ENCODE measurements at regions not wholly inside any gene's neighbourhood (a gene's known extent, or its start where the extent isn't known, plus 50 kb on each side); places are given as distances from the start of the nearest gene placed in this dataset.
"Not testable (repeated sequence)": the region's sequence is repeated elsewhere in the genome, so short reads cannot be mapped to it uniquely, and the experiment has no call there.

DNA sequence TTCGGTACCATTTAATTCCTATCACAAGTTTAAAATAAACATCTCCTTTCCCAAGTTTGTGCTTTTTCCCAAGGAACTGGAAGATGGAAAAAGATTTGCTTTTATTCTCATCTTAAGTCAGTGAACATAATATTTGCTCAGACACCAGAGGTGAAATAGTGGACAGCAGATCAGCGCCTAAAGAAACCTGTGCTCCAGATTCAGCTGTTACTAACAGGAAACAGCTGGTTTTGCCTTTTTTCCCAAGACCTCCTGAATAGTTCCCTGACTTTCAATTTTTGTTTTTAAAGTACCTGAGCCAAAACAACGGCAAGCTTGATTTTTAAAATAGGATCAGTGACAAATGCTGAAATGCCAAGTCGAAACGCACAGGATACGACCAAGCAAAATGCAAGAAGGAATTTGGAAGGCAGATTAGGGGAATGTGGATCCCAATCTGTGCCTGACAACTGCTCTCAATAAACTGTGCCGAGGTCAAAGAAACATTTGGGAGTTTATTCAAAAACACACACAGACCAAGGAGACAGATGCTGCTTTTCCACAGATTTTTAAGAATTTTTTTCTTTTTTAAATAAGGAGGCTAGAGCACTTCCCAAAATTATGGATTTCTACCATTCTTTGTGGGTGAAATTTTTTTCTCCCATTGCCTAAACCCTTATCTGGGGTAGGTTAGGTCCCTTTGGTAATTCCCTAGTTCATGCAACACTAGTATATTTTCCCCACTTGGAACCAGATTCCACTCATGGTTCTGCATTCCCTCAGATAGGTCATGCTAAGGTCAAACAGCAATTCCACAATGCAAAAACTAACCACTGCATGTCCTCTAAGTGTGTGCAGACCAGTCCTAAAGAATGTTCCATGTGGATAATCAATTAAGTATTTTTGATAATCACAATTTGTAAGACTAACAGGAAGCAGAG, 121.5 kb upstream of the PDE1A start:
- POLR2A ChIA-PET = no interaction called here
- CTCF ChIA-PET = no interaction called here
- no peak overlapping the region for H3K4me3 ChIP-seq (ENCODE audit: low read depth in 2 of 2, low read length in 2 of 2)
- no peak for DNase-seq (ENCODE audit: low read depth, low spot score)
- no peak for ATAC-seq
- intact Hi-C loops (cut with micrococcal nuclease; ENCODE audit: unreplicated experiment) (no loop called here), in situ Hi-C loops (cut with HindIII; ENCODE audit: low pct_unique_long_range_greater_than_20kb, low sequenced_read_pairs) (no loop called here)
- H3K36me3 ChIP-seq (ENCODE audit: control insufficient read depth, insufficient read depth, low read length) = no peaks in the 10 kb centered on the region
- no TSS peak for BruUV-seq (replicated peaks)
- TF ChIP-seq, protein P1, sequence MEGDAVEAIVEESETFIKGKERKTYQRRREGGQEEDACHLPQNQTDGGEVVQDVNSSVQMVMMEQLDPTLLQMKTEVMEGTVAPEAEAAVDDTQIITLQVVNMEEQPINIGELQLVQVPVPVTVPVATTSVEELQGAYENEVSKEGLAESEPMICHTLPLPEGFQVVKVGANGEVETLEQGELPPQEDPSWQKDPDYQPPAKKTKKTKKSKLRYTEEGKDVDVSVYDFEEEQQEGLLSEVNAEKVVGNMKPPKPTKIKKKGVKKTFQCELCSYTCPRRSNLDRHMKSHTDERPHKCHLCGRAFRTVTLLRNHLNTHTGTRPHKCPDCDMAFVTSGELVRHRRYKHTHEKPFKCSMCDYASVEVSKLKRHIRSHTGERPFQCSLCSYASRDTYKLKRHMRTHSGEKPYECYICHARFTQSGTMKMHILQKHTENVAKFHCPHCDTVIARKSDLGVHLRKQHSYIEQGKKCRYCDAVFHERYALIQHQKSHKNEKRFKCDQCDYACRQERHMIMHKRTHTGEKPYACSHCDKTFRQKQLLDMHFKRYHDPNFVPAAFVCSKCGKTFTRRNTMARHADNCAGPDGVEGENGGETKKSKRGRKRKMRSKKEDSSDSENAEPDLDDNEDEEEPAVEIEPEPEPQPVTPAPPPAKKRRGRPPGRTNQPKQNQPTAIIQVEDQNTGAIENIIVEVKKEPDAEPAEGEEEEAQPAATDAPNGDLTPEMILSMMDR (IDR thresholded peaks at IDR 0.05) = no peak
- no peak for TF ChIP-seq POLR2AphosphoS5 (IDR thresholded peaks at IDR 0.05; ENCODE audit: low read depth, low read length)
- TF ChIP-seq SIN3A (IDR thresholded peaks at IDR 0.05; ENCODE audit: borderline replicate concordance, insufficient read depth, low read depth, low read length) = no peak
- TF ChIP-seq, protein P2, sequence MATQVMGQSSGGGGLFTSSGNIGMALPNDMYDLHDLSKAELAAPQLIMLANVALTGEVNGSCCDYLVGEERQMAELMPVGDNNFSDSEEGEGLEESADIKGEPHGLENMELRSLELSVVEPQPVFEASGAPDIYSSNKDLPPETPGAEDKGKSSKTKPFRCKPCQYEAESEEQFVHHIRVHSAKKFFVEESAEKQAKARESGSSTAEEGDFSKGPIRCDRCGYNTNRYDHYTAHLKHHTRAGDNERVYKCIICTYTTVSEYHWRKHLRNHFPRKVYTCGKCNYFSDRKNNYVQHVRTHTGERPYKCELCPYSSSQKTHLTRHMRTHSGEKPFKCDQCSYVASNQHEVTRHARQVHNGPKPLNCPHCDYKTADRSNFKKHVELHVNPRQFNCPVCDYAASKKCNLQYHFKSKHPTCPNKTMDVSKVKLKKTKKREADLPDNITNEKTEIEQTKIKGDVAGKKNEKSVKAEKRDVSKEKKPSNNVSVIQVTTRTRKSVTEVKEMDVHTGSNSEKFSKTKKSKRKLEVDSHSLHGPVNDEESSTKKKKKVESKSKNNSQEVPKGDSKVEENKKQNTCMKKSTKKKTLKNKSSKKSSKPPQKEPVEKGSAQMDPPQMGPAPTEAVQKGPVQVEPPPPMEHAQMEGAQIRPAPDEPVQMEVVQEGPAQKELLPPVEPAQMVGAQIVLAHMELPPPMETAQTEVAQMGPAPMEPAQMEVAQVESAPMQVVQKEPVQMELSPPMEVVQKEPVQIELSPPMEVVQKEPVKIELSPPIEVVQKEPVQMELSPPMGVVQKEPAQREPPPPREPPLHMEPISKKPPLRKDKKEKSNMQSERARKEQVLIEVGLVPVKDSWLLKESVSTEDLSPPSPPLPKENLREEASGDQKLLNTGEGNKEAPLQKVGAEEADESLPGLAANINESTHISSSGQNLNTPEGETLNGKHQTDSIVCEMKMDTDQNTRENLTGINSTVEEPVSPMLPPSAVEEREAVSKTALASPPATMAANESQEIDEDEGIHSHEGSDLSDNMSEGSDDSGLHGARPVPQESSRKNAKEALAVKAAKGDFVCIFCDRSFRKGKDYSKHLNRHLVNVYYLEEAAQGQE (IDR thresholded peaks at IDR 0.05; ENCODE audit: insufficient read depth in 1 of 2, low read depth in 2 of 2, low read length in 1 of 2) = no peak
- no peak for TF ChIP-seq TCF7L2 (IDR thresholded peaks at IDR 0.05; ENCODE audit: low read depth, low read length)
- H3K4me1 ChIP-seq (ENCODE audit: control insufficient read depth, insufficient read depth, low read length) = no peaks in the 10 kb centered on the region
- H3K27ac ChIP-seq (ENCODE audit: low read length) = no peak overlapping the region
- no peaks in the 10 kb centered on the region for H3K27me3 ChIP-seq (ENCODE audit: control insufficient read depth, insufficient read depth, low read length)
- H3K9me3 ChIP-seq (ENCODE audit: control insufficient read depth, insufficient read depth, low read depth, low read length) = no peaks in the 10 kb centered on the region

DNA sequence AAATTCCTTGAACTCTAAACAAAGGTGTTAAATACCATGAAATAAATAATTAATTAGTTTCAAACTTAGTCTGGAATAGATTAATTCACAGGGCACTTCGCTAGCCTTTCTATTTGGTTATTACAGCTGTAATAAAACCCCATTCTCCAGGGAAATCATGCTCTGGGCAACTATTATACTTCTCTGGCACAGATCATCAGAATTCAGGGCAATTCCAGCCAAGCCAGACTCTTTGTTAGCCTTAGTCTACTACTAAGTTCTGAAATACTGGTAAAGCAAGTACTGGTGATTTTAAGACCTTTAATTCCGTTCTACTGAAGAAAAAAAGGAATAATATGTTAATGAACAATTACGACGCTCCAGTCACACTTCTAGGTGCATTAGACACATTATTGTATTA, 123.4 kb upstream of the PDE1A start:
- Histone ChIP-seq H3K4me1 (ENCODE audit: control insufficient read depth, insufficient read depth, low read length) (no peaks in the 10 kb centered on the region), H3K4me3 (ENCODE audit: low read depth in 2 of 2, low read length in 2 of 2) (no peak overlapping the region), H3K27me3 (ENCODE audit: control insufficient read depth, insufficient read depth, low read length) (no peaks in the 10 kb centered on the region), H3K9me3 (ENCODE audit: control insufficient read depth, insufficient read depth, low read depth, low read length) (no peaks in the 10 kb centered on the region), H3K27ac (ENCODE audit: low read length) (no peak overlapping the region), H3K36me3 (ENCODE audit: control insufficient read depth, insufficient read depth, low read length) (no peaks in the 10 kb centered on the region)
- no peak for DNase-seq (ENCODE audit: low read depth, low spot score)
- in situ Hi-C loops (cut with HindIII; ENCODE audit: low pct_unique_long_range_greater_than_20kb, low sequenced_read_pairs) = no loop called here
- intact Hi-C loops (cut with micrococcal nuclease; ENCODE audit: unreplicated experiment) = no loop called here
- BruUV-seq (replicated peaks) = no TSS peak
- ChIA-PET POLR2A (no interaction called here), CTCF (no interaction called here)
- ATAC-seq = no peak
- no peak for TF ChIP-seq POLR2AphosphoS5 (IDR thresholded peaks at IDR 0.05; ENCODE audit: low read depth, low read length)
- TF ChIP-seq TCF7L2 (IDR thresholded peaks at IDR 0.05; ENCODE audit: low read depth, low read length) = no peak
- TF ChIP-seq, protein P1 (IDR thresholded peaks at IDR 0.05) = no peak
- TF ChIP-seq SIN3A (IDR thresholded peaks at IDR 0.05; ENCODE audit: borderline replicate concordance, insufficient read depth, low read depth, low read length) = no peak
- TF ChIP-seq, protein P2 (IDR thresholded peaks at IDR 0.05; ENCODE audit: insufficient read depth in 1 of 2, low read depth in 2 of 2, low read length in 1 of 2) = no peak

DNA sequence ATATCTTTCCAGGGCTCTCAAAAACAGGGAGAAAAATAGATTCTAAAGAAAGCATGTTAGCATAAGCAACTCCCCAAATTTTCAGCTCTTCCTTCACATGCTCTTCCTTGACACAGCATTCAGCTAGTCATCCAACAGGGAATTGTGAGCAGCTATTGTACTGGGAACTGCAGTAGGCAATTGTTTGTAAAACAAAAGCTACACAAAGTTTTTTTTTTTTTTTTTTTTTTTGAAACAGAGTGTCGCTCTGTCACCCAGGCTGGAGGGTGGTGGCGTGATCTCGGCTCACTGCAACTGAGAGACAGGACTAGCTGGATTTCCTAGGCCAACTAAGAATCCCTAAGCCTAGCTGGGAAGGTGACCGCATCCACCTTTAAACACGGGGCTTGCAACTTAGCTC, 125.4 kb upstream of the PDE1A start:
- intact Hi-C loops (cut with micrococcal nuclease; ENCODE audit: unreplicated experiment); H3K36me3 ChIP-seq (ENCODE audit: control insufficient read depth, insufficient read depth, low read length); in situ Hi-C loops (cut with HindIII; ENCODE audit: low pct_unique_long_range_greater_than_20kb, low sequenced_read_pairs); H3K9me3 ChIP-seq (ENCODE audit: control insufficient read depth, insufficient read depth, low read depth, low read length); H3K27ac ChIP-seq (ENCODE audit: low read length); ATAC-seq; DNase-seq (ENCODE audit: low read depth, low spot score); H3K4me3 ChIP-seq (ENCODE audit: low read depth in 2 of 2, low read length in 2 of 2); CTCF ChIA-PET; BruUV-seq (replicated peaks); H3K4me1 ChIP-seq (ENCODE audit: control insufficient read depth, insufficient read depth, low read length); H3K27me3 ChIP-seq (ENCODE audit: control insufficient read depth, insufficient read depth, low read length): not testable (repeated sequence)
- POLR2A ChIA-PET = interaction anchor here (0.6 kb wide), 1 partner anchor 38 kb away, joined by 4 read pairs; no protein-coding TSS in a partner anchor

Data from Panc1 (cell line).